PC-3 (cell line): ENCODE measurements at regions not wholly inside any gene's neighbourhood (a gene's known extent, or its start where the extent isn't known, plus 50 kb on each side); places are given as distances from the start of the nearest gene placed in this dataset.

Experiments used
- ATAC-seq: fragments of 200-7000 bp; cut with Tn5 transposase; 2 replicates; pipeline ENCODE4 v1.9.1; 2020; ENCODE audit warnings: mild to moderate bottlenecking, moderate library complexity
- BruUV-seq: library from RNA; stranded (reverse); fragments of 400-500 nt; replicated peaks from 2 replicates; lab custom pipeline; 2021; lab: Mats Ljungman, UMichigan
- CTCF ChIA-PET: fragments of 300-600 bp; sonication (Branson Sonifier 250); formaldehyde crosslinking; loops from one replicate; lab custom pipeline; 2022; ENCODE audit warnings: antibody characterized with exemption; lab: Charles Lee
- POLR2A ChIA-PET: fragments of 300-600 bp; sonication (Branson Sonifier 250); formaldehyde crosslinking; loops from one replicate; lab custom pipeline; 2022; ENCODE audit warnings: antibody characterized with exemption; ENCODE audit not compliant: unreplicated experiment; lab: Charles Lee
- DNase-seq: peaks from one replicate; pipeline ENCODE4 v3.0.0-alpha.2; 2015
- H2AFZ ChIP-seq: fragments of 300-600 bp; sonication (generic); 2 replicates; pipeline ENCODE4 v1.6.0; 2016; ENCODE audit warnings: antibody characterized with exemption, low read length
- H3F3A ChIP-seq: fragments of 300-600 bp; sonication (generic); one replicate; pipeline ENCODE4 v1.6.0; 2017; ENCODE audit warnings: antibody characterized with exemption, low read length, control low read depth, mild to moderate bottlenecking; ENCODE audit not compliant: unreplicated experiment
- H3K27ac ChIP-seq: fragments of 300-600 bp; sonication (generic); 2 replicates; pipeline ENCODE4 v1.5.1; 2016; ENCODE audit warnings: mild to moderate bottlenecking, low read length
- H3K27me3 ChIP-seq: fragments of 300-600 bp; sonication (generic); 2 replicates; pipeline ENCODE4 v1.6.1; 2016; ENCODE audit warnings: low read length, mixed read lengths
- H3K36me3 ChIP-seq: fragments of 300-600 bp; sonication (generic); 2 replicates; pipeline ENCODE4 v1.6.1; 2016; ENCODE audit warnings: low read depth, mixed run types, low read length, mixed read lengths
- H3K4me1 ChIP-seq: fragments of 300-600 bp; sonication (generic); 2 replicates; pipeline ENCODE4 v1.5.1; 2016; ENCODE audit warnings: low read length; ENCODE audit not compliant: insufficient read depth
- H3K4me2 ChIP-seq: fragments of 300-600 bp; sonication (generic); 2 replicates; pipeline ENCODE4 v1.6.0; 2016; ENCODE audit warnings: low read length
- H3K4me3 ChIP-seq: fragments of 300-600 bp; sonication (generic); 2 replicates; pipeline ENCODE4 v1.5.1; 2016; ENCODE audit warnings: mild to moderate bottlenecking, low read length, mixed read lengths
- H3K79me2 ChIP-seq: fragments of 300-600 bp; sonication (generic); 2 replicates; pipeline ENCODE4 v1.6.1; 2017; ENCODE audit warnings: low read length, mixed read lengths
- H3K9ac ChIP-seq: fragments of 300-600 bp; sonication (generic); 2 replicates; pipeline ENCODE4 v1.6.0; 2016; ENCODE audit warnings: mild to moderate bottlenecking, low read length
- H3K9me2 ChIP-seq: fragments of 300-600 bp; sonication (generic); replicated peaks from 2 replicates; pipeline ENCODE4 v1.6.1; 2016; ENCODE audit warnings: mixed run types, low read length, mixed read lengths
- H3K9me3 ChIP-seq: fragments of 300-600 bp; sonication (generic); 2 replicates; pipeline ENCODE4 v1.6.1; 2016; ENCODE audit warnings: low read length, mixed read lengths
- H4K20me1 ChIP-seq: fragments of 300-600 bp; sonication (generic); 2 replicates; pipeline ENCODE4 v1.6.1; 2016; ENCODE audit warnings: low read length, mixed read lengths
- EZH2 ChIP-seq: fragments of 300-600 bp; sonication (generic); IDR thresholded peaks from one replicate; pipeline ENCODE4 v1.6.1; 2017; ENCODE audit warnings: antibody characterized with exemption, mild to moderate bottlenecking, low read length; ENCODE audit not compliant: unreplicated experiment
- EZH2phosphoT487 ChIP-seq: fragments of 300-600 bp; sonication (generic); IDR thresholded peaks from 2 replicates; pipeline ENCODE4 v1.6.1; 2018; ENCODE audit warnings: mild to moderate bottlenecking, antibody characterized with exemption, low read length, borderline replicate concordance
- intact Hi-C: fragments of 100-400 bp; cut with micrococcal nuclease; formaldehyde crosslinking; loops from 2 replicates; pipeline ENCODE4 v1.9.0; 2023
- TF ChIP-seq, protein P1 (sequence below): fragments of 300-600 bp; sonication (generic); conservative IDR thresholded peaks from 2 replicates; pipeline ENCODE4 v1.5.1; 2017; ENCODE audit warnings: antibody characterized with exemption, low read depth, mild to moderate bottlenecking, low read length

- H3K4me2 ChIP-seq = no peak overlapping the region
- H3K9me3 ChIP-seq = no peaks in the 10 kb centered on the region
- H3K79me2 ChIP-seq = no peaks in the 10 kb centered on the region
- H3K27me3 ChIP-seq = no peaks in the 10 kb centered on the region
- intact Hi-C loops = no loop called here
- no peaks in the 10 kb centered on the region for H4K20me1 ChIP-seq
- H3K27ac ChIP-seq = no peak overlapping the region
- no peak overlapping the region for H2AFZ ChIP-seq
- no peak overlapping the region for H3K4me3 ChIP-seq
- no TSS peak for BruUV-seq
- H3K4me1 ChIP-seq = peaks cover 4% of the 10 kb centered on the region
- ATAC-seq (no peak), DNase-seq (no peak)
- TF ChIP-seq EZH2phosphoT487 (no peak), EZH2 (no peak)
- TF ChIP-seq, protein P1, sequence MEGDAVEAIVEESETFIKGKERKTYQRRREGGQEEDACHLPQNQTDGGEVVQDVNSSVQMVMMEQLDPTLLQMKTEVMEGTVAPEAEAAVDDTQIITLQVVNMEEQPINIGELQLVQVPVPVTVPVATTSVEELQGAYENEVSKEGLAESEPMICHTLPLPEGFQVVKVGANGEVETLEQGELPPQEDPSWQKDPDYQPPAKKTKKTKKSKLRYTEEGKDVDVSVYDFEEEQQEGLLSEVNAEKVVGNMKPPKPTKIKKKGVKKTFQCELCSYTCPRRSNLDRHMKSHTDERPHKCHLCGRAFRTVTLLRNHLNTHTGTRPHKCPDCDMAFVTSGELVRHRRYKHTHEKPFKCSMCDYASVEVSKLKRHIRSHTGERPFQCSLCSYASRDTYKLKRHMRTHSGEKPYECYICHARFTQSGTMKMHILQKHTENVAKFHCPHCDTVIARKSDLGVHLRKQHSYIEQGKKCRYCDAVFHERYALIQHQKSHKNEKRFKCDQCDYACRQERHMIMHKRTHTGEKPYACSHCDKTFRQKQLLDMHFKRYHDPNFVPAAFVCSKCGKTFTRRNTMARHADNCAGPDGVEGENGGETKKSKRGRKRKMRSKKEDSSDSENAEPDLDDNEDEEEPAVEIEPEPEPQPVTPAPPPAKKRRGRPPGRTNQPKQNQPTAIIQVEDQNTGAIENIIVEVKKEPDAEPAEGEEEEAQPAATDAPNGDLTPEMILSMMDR = no peak
- H3F3A ChIP-seq = no peaks in the 10 kb centered on the region
- POLR2A ChIA-PET = no interaction called here
- no peaks in the 10 kb centered on the region for H3K9me2 ChIP-seq
- no peaks in the 10 kb centered on the region for H3K36me3 ChIP-seq
- H3K9ac ChIP-seq = no peak overlapping the region
- CTCF ChIA-PET = no interaction called here
Measured at GRCh38 chr4:124873361-124874171, 161.0 kb upstream of the ANKRD50 start.

- ATAC-seq (no peak), DNase-seq (no peak)
- Histone ChIP-seq H3K36me3 (no peaks in the 10 kb centered on the region), H3K4me2 (no peak overlapping the region), H3K27ac (no peak overlapping the region), H3F3A (no peaks in the 10 kb centered on the region), H3K9me3 (no peaks in the 10 kb centered on the region), H4K20me1 (no peaks in the 10 kb centered on the region), H3K9ac (no peak overlapping the region), H3K79me2 (no peaks in the 10 kb centered on the region), H2AFZ (no peak overlapping the region), H3K4me3 (no peak overlapping the region), H3K9me2 (no peaks in the 10 kb centered on the region), H3K27me3 (no peaks in the 10 kb centered on the region), H3K4me1 (peaks cover 11% of the 10 kb centered on the region)
- CTCF ChIA-PET = no interaction called here
- BruUV-seq = no TSS peak
- intact Hi-C loops = no loop called here
- POLR2A ChIA-PET = no interaction called here
- TF ChIP-seq EZH2 = no peak
- TF ChIP-seq EZH2phosphoT487 = no peak
- TF ChIP-seq, protein P1 = no peak
Measured at GRCh38 chr4:124872659-124873058, 160.1 kb upstream of the ANKRD50 start.

GRCh38 chr4:124869961-124870495, 157.5 kb upstream of the ANKRD50 start:
- Histone ChIP-seq H3K36me3 (no peaks in the 10 kb centered on the region), H2AFZ (no peak overlapping the region), H3K9me2 (no peaks in the 10 kb centered on the region), H3K9me3 (no peaks in the 10 kb centered on the region), H3K79me2 (no peaks in the 10 kb centered on the region), H3K27me3 (no peaks in the 10 kb centered on the region), H3K4me2 (no peak overlapping the region), H3F3A (no peaks in the 10 kb centered on the region), H4K20me1 (no peaks in the 10 kb centered on the region), H3K9ac (no peak overlapping the region), H3K4me1 (peaks cover 11% of the 10 kb centered on the region), H3K4me3 (no peak overlapping the region), H3K27ac (no peak overlapping the region)
- TF ChIP-seq, protein P1 = no peak
- no peak for TF ChIP-seq EZH2phosphoT487
- TF ChIP-seq EZH2 = no peak
- DNase-seq = no peak
- ChIA-PET POLR2A (no interaction called here), CTCF (no interaction called here)
- intact Hi-C loops = no loop called here
- BruUV-seq = no TSS peak
- no peak for ATAC-seq
